ENCODE measurements at regions not wholly inside any gene's neighbourhood (a gene's known extent, or its start where the extent isn't known, plus 50 kb on each side); places are given as distances from the start of the nearest gene placed in this dataset.
"Not testable (repeated sequence)": the region's sequence is repeated elsewhere in the genome, so short reads cannot be mapped to it uniquely, and the experiment has no call there.

DNA sequence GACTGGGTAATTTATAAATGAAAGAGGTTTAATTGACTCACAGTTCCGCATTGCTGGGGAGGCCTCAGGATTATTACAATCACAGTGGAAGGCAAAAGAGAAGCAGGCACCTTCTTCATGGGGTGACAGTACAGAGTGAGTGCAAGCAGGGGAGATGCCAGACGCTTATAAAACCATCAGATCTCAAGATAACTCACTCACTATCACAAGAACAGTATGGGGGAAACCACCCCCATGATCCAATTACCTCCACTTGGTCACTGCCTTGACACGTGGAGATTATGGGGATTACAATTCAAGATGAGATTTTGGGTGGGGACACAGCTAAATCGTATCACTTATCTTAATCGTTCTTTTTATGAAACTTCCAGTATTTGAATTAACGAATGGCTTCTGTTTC, 179.5 kb upstream of the TSC22D2 start:
- TF ChIP-seq, protein P1, sequence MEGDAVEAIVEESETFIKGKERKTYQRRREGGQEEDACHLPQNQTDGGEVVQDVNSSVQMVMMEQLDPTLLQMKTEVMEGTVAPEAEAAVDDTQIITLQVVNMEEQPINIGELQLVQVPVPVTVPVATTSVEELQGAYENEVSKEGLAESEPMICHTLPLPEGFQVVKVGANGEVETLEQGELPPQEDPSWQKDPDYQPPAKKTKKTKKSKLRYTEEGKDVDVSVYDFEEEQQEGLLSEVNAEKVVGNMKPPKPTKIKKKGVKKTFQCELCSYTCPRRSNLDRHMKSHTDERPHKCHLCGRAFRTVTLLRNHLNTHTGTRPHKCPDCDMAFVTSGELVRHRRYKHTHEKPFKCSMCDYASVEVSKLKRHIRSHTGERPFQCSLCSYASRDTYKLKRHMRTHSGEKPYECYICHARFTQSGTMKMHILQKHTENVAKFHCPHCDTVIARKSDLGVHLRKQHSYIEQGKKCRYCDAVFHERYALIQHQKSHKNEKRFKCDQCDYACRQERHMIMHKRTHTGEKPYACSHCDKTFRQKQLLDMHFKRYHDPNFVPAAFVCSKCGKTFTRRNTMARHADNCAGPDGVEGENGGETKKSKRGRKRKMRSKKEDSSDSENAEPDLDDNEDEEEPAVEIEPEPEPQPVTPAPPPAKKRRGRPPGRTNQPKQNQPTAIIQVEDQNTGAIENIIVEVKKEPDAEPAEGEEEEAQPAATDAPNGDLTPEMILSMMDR (IDR thresholded peaks at IDR 0.05): not testable (repeated sequence)
- TF ChIP-seq POLR2A (IDR thresholded peaks at IDR 0.05): not testable (repeated sequence)
